ENCODE measurements at regions not wholly inside any gene's neighbourhood (a gene's known extent, or its start where the extent isn't known, plus 50 kb on each side); places are given as distances from the start of the nearest gene placed in this dataset.

DNA sequence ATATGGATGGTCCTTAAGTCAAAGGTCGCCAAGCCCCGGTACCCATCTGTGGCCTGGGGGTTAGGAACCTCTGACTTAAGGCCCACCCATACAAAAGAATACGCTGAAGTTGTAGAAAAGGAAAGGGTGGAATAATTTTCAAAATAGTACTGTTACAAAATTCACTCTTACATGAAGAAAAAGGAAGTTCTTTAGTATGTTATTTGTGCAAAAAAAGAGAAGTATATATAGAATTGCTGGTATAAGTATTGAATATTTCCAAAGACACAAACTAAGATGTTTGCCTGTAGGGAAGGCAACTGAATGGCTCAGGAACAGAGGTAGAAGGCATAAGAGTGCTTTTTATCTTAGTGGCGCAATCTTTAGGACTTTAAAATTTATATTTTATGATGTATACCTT, 78.7 kb downstream of the PRLHR start:
- Histone ChIP-seq H3K27ac (ENCODE audit: low read length) (no peak overlapping the region), H3K36me3 (ENCODE audit: insufficient read depth, low read length) (no peaks in the 10 kb centered on the region), H4K20me1 (ENCODE audit: insufficient read depth, low read length) (no peaks in the 10 kb centered on the region), H2AFZ (ENCODE audit: low read depth, low read length) (no peak overlapping the region), H3K9ac (ENCODE audit: low read depth, low read length) (no peak overlapping the region), H3K4me2 (ENCODE audit: insufficient read depth, low read length) (no peak overlapping the region), H3K9me3 (ENCODE audit: insufficient read depth, low read length, severe bottlenecking) (peaks cover 10% of the 10 kb centered on the region), H3K79me2 (ENCODE audit: insufficient read depth, low read length) (no peaks in the 10 kb centered on the region), H3K4me1 (ENCODE audit: insufficient read depth, low read length) (peaks cover 33% of the 10 kb centered on the region), H3K27me3 (ENCODE audit: insufficient read depth, low read length, poor library complexity) (no peaks in the 10 kb centered on the region), H3K4me3 (ENCODE audit: low read depth in 1 of 2, low read length in 2 of 2) (no peak overlapping the region)
- TF ChIP-seq EZH2 (IDR thresholded peaks at IDR 0.05; ENCODE audit: borderline replicate concordance, low read depth, low read length, severe bottlenecking), result no peak
- TF ChIP-seq CTCF (IDR thresholded peaks at IDR 0.05; ENCODE audit: borderline replicate concordance, extremely low read depth, low read length, poor library complexity, severe bottlenecking), result no peak
- ATAC-seq (ENCODE audit: insufficient read depth, low read depth), result no peak
- no peak for DNase-seq

- H3K27ac ChIP-seq (ENCODE audit: low read length), result no peak overlapping the region
- TF ChIP-seq EZH2 (IDR thresholded peaks at IDR 0.05; ENCODE audit: borderline replicate concordance, low read depth, low read length, severe bottlenecking) (no peak), CTCF (IDR thresholded peaks at IDR 0.05; ENCODE audit: borderline replicate concordance, extremely low read depth, low read length, poor library complexity, severe bottlenecking) (no peak)
- H3K4me1 ChIP-seq (ENCODE audit: insufficient read depth, low read length), result no peaks in the 10 kb centered on the region; the same call in 1 of the 2 replicates
- no peaks in the 10 kb centered on the region for H3K27me3 ChIP-seq (ENCODE audit: insufficient read depth, low read length, poor library complexity)
- no peak overlapping the region for H3K9ac ChIP-seq (ENCODE audit: low read depth, low read length)
- H3K4me2 ChIP-seq (ENCODE audit: insufficient read depth, low read length), result no peak overlapping the region
- DNase-seq (no peak), ATAC-seq (ENCODE audit: insufficient read depth, low read depth) (no peak)
- H2AFZ ChIP-seq (ENCODE audit: low read depth, low read length), result no peak overlapping the region
- H3K36me3 ChIP-seq (ENCODE audit: insufficient read depth, low read length), result no peaks in the 10 kb centered on the region
- H4K20me1 ChIP-seq (ENCODE audit: insufficient read depth, low read length), result no peaks in the 10 kb centered on the region
- H3K4me3 ChIP-seq (ENCODE audit: low read depth in 1 of 2, low read length in 2 of 2), result no peak overlapping the region
- no peaks in the 10 kb centered on the region for H3K79me2 ChIP-seq (ENCODE audit: insufficient read depth, low read length)
- H3K9me3 ChIP-seq (ENCODE audit: insufficient read depth, low read length, severe bottlenecking), result peaks cover 9% of the 10 kb centered on the region
Observed at GRCh38 chr10:118513174-118513573, 82.3 kb downstream of the PRLHR start.

GRCh38 chr10:118511711-118512110, 83.7 kb downstream of the PRLHR start:
- no peaks in the 10 kb centered on the region for H4K20me1 ChIP-seq (ENCODE audit: insufficient read depth, low read length)
- H3K36me3 ChIP-seq (ENCODE audit: insufficient read depth, low read length), result no peaks in the 10 kb centered on the region
- no peaks in the 10 kb centered on the region; the same call in 1 of the 2 replicates for H3K4me1 ChIP-seq (ENCODE audit: insufficient read depth, low read length)
- no peak for DNase-seq
- no peaks in the 10 kb centered on the region for H3K27me3 ChIP-seq (ENCODE audit: insufficient read depth, low read length, poor library complexity)
- no peaks in the 10 kb centered on the region for H3K79me2 ChIP-seq (ENCODE audit: insufficient read depth, low read length)
- H3K4me2 ChIP-seq (ENCODE audit: insufficient read depth, low read length), result no peak overlapping the region
- no peak overlapping the region for H3K27ac ChIP-seq (ENCODE audit: low read length)
- no peak overlapping the region for H2AFZ ChIP-seq (ENCODE audit: low read depth, low read length)
- H3K9me3 ChIP-seq (ENCODE audit: insufficient read depth, low read length, severe bottlenecking), result no peaks in the 10 kb centered on the region
- H3K9ac ChIP-seq (ENCODE audit: low read depth, low read length), result no peak overlapping the region
- no peak overlapping the region for H3K4me3 ChIP-seq (ENCODE audit: low read depth in 1 of 2, low read length in 2 of 2)
- ATAC-seq (ENCODE audit: insufficient read depth, low read depth), result peak; percentile 27; the same call in 2 of the 3 replicates
- no peak for TF ChIP-seq EZH2 (IDR thresholded peaks at IDR 0.05; ENCODE audit: borderline replicate concordance, low read depth, low read length, severe bottlenecking)
- TF ChIP-seq CTCF (IDR thresholded peaks at IDR 0.05; ENCODE audit: borderline replicate concordance, extremely low read depth, low read length, poor library complexity, severe bottlenecking), result no peak

DNA sequence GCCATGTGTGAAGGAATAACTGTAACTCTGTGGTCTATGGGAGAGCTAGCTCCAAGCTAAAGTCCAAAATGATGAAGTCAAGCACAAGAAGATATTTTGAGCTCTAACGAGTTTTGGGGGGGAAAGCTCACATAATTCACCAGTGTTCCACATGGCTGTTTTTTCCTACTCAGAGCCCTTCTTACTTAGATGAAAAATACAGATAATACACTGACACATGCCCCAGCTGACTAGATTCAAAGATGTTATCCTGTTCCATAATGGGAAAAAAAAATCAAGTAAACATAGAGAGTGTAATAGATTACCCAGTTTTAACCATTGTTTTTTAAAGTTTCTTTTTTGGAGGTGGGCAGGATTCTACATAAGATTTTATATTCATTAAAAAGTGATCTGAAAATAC, 86.6 kb downstream of the PRLHR start:
- H3K9ac ChIP-seq (ENCODE audit: low read depth, low read length), result no peak overlapping the region
- no peak for DNase-seq
- H3K4me2 ChIP-seq (ENCODE audit: insufficient read depth, low read length), result no peak overlapping the region
- H3K79me2 ChIP-seq (ENCODE audit: insufficient read depth, low read length), result no peaks in the 10 kb centered on the region
- ATAC-seq (ENCODE audit: insufficient read depth, low read depth), result no peak
- H3K9me3 ChIP-seq (ENCODE audit: insufficient read depth, low read length, severe bottlenecking), result no peaks in the 10 kb centered on the region
- H3K4me1 ChIP-seq (ENCODE audit: insufficient read depth, low read length), result no peaks in the 10 kb centered on the region; the same call in 1 of the 2 replicates
- no peak overlapping the region for H2AFZ ChIP-seq (ENCODE audit: low read depth, low read length)
- no peak overlapping the region for H3K4me3 ChIP-seq (ENCODE audit: low read depth in 1 of 2, low read length in 2 of 2)
- no peaks in the 10 kb centered on the region for H4K20me1 ChIP-seq (ENCODE audit: insufficient read depth, low read length)
- no peak overlapping the region for H3K27ac ChIP-seq (ENCODE audit: low read length)
- no peaks in the 10 kb centered on the region for H3K27me3 ChIP-seq (ENCODE audit: insufficient read depth, low read length, poor library complexity)
- no peaks in the 10 kb centered on the region for H3K36me3 ChIP-seq (ENCODE audit: insufficient read depth, low read length)
- no peak for TF ChIP-seq CTCF (IDR thresholded peaks at IDR 0.05; ENCODE audit: borderline replicate concordance, extremely low read depth, low read length, poor library complexity, severe bottlenecking)
- no peak for TF ChIP-seq EZH2 (IDR thresholded peaks at IDR 0.05; ENCODE audit: borderline replicate concordance, low read depth, low read length, severe bottlenecking)

All from DND-41 (cell line).